Thyroid gland (tissue), 4 donors: ENCODE measurements at regions not wholly inside any gene's neighbourhood (a gene's known extent, or its start where the extent isn't known, plus 50 kb on each side); places are given as distances from the start of the nearest gene placed in this dataset.

ENCODE experiments used
- POLR2A ChIP-seq, 2 donors: fragments of 450-650 bp; IDR thresholded peaks; one replicate each; pipeline ENCODE4 v1.6.1; 2017; ENCODE audit warnings: antibody characterized with exemption in 2 of 2, mild to moderate bottlenecking in 2 of 2, moderate library complexity in 1 of 2
- TF ChIP-seq, protein P1 (sequence below), 6 experiments: fragments of 200-600 bp in 3 of 6; fragments of 450-650 bp in 3 of 6; sonication (generic) in 3 of 6; IDR thresholded peaks; one replicate each; pipeline ENCODE4 v1.5.1; 2016 to 2019; ENCODE audit warnings: antibody characterized with exemption in 6 of 6, mild to moderate bottlenecking in 2 of 6, inconsistent platforms in 1 of 6, moderate library complexity in 1 of 6

DNA sequence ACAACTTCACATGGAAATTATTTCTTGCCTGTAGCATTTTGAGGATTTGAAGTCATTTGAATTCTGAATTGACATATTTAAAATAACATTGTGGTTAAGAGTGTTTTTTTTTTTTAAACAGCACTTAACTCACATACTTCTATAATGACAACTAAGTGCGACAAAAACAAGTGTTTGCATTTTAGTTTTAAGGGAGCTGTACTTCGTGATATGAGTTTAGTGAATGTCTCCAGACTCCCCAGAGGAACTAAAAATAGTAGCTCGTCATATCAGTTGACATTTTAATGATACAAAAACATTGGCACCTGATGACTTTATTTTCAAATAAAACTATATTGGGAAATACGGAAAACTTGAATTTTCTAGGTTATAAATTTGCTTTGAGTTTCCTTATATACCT is 389.6 kb upstream of the MON1B start:
- TF ChIP-seq, protein P1, sequence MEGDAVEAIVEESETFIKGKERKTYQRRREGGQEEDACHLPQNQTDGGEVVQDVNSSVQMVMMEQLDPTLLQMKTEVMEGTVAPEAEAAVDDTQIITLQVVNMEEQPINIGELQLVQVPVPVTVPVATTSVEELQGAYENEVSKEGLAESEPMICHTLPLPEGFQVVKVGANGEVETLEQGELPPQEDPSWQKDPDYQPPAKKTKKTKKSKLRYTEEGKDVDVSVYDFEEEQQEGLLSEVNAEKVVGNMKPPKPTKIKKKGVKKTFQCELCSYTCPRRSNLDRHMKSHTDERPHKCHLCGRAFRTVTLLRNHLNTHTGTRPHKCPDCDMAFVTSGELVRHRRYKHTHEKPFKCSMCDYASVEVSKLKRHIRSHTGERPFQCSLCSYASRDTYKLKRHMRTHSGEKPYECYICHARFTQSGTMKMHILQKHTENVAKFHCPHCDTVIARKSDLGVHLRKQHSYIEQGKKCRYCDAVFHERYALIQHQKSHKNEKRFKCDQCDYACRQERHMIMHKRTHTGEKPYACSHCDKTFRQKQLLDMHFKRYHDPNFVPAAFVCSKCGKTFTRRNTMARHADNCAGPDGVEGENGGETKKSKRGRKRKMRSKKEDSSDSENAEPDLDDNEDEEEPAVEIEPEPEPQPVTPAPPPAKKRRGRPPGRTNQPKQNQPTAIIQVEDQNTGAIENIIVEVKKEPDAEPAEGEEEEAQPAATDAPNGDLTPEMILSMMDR (IDR thresholded peaks at IDR 0.05) = no peak
- TF ChIP-seq POLR2A (IDR thresholded peaks at IDR 0.05) = no peak
